ENCODE measurements at regions not wholly inside any gene's neighbourhood (a gene's known extent, or its start where the extent isn't known, plus 50 kb on each side); places are given as distances from the start of the nearest gene placed in this dataset.

DNA sequence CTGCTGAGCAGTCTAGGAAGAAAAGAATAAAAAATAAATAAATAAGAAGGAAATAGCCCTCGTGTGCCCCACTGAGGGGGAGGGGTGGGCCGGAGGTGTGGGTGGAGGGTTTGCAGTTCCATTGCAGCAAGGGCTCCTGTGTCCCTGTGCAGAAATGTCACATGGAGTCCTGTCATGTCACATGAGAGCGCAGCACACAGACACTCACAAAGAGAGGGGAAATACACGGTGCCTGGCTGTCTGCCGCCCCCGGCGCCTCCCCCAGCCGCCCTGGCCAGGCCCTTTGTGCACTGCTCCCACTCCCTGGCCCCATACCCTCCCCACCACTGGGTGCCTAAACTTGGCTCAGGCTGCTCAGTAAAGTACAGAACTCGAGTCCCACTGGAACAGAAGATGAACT is 55.6 kb upstream of the SPTLC1 start (continued):
- no peak for TF ChIP-seq CHD7 (IDR thresholded peaks at IDR 0.05; ENCODE audit: insufficient replicate concordance, low read length)
- TF ChIP-seq, protein P1, sequence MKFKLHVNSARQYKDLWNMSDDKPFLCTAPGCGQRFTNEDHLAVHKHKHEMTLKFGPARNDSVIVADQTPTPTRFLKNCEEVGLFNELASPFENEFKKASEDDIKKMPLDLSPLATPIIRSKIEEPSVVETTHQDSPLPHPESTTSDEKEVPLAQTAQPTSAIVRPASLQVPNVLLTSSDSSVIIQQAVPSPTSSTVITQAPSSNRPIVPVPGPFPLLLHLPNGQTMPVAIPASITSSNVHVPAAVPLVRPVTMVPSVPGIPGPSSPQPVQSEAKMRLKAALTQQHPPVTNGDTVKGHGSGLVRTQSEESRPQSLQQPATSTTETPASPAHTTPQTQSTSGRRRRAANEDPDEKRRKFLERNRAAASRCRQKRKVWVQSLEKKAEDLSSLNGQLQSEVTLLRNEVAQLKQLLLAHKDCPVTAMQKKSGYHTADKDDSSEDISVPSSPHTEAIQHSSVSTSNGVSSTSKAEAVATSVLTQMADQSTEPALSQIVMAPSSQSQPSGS (IDR thresholded peaks at IDR 0.05; ENCODE audit: low read length): no peak
- no peak for TF ChIP-seq ASH2L (IDR thresholded peaks at IDR 0.05; ENCODE audit: low read length)
- no peak for TF ChIP-seq ZNF274 (IDR thresholded peaks at IDR 0.05; ENCODE audit: borderline replicate concordance, extremely low read depth, low read length)
- TF ChIP-seq YY1 (IDR thresholded peaks at IDR 0.05; ENCODE audit: low read depth, low read length): no peak
- TF ChIP-seq SIN3A (conservative IDR thresholded peaks at IDR 0.05 in 1 of 2, IDR thresholded peaks at IDR 0.05 in 1 of 2; ENCODE audit: low read depth in 1 of 2, low read length in 2 of 2): no peak
- TF ChIP-seq FOSL1 (IDR thresholded peaks at IDR 0.05; ENCODE audit: insufficient read depth, low read depth, low read length): no peak

All from H1 (cell line).